ENCODE measurements at regions not wholly inside any gene's neighbourhood (a gene's known extent, or its start where the extent isn't known, plus 50 kb on each side); places are given as distances from the start of the nearest gene placed in this dataset.

GRCh38 chr2:48089644-48090043 is 183.3 kb upstream of the FBXO11 start:
- TF ChIP-seq CTCF (conservative IDR thresholded peaks at IDR 0.05; ENCODE audit: low read depth, low read length) (no peak), EZH2 (IDR thresholded peaks at IDR 0.05; ENCODE audit: low read length, unreplicated experiment) (no peak), EZH2phosphoT487 (IDR thresholded peaks at IDR 0.05; ENCODE audit: borderline replicate concordance, low read length) (no peak)

All from PC-3 (cell line).